ENCODE measurements at regions not wholly inside any gene's neighbourhood (a gene's known extent, or its start where the extent isn't known, plus 50 kb on each side); places are given as distances from the start of the nearest gene placed in this dataset.

DNA sequence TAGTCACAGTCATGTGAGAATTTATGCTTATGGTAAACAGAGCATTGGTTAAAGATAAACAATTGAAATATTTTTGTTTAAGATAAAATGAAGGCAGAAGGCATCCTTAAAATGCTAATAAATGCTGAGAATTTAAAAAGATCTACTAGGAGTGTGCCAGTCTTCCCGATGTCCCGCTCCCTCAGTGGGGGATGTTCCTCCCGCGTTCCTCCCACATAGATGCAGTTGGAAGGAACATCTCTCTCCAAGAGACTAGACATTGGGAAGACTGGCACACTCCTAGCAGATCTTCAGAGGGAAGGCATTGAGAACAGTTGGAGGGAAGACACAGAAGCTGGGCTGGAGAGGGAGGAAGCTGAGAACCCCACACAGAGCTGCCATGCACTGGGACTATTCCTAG lies 203.3 kb downstream of the EDN1 start:
- TF ChIP-seq, protein P1, sequence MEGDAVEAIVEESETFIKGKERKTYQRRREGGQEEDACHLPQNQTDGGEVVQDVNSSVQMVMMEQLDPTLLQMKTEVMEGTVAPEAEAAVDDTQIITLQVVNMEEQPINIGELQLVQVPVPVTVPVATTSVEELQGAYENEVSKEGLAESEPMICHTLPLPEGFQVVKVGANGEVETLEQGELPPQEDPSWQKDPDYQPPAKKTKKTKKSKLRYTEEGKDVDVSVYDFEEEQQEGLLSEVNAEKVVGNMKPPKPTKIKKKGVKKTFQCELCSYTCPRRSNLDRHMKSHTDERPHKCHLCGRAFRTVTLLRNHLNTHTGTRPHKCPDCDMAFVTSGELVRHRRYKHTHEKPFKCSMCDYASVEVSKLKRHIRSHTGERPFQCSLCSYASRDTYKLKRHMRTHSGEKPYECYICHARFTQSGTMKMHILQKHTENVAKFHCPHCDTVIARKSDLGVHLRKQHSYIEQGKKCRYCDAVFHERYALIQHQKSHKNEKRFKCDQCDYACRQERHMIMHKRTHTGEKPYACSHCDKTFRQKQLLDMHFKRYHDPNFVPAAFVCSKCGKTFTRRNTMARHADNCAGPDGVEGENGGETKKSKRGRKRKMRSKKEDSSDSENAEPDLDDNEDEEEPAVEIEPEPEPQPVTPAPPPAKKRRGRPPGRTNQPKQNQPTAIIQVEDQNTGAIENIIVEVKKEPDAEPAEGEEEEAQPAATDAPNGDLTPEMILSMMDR (conservative IDR thresholded peaks at IDR 0.05; ENCODE audit: low read depth, low read length), result no peak
- TF ChIP-seq EZH2 (IDR thresholded peaks at IDR 0.05; ENCODE audit: borderline replicate concordance, low read depth, low read length, poor library complexity, severe bottlenecking), result no peak
- ChIA-PET CTCF (no interaction called here), POLR2A (ENCODE audit: low non-redundant PET) (no interaction called here)
- Histone ChIP-seq H3K4me3 (ENCODE audit: low read depth, low read length, poor library complexity, severe bottlenecking) (no peak overlapping the region), H3K27ac (ENCODE audit: low read depth, low read length, poor library complexity, severe bottlenecking) (no peak overlapping the region), H3K36me3 (ENCODE audit: insufficient read depth, low read length, poor library complexity, severe bottlenecking) (no peaks in the 10 kb centered on the region), H3K4me1 (ENCODE audit: insufficient read depth, low read length, poor library complexity, severe bottlenecking) (no peaks in the 10 kb centered on the region), H3K9me3 (ENCODE audit: low read depth, low read length, poor library complexity, severe bottlenecking) (no peaks in the 10 kb centered on the region), H3K27me3 (replicated peaks; ENCODE audit: insufficient read depth, low read depth, low read length, poor library complexity) (no peaks in the 10 kb centered on the region)
- no TSS peak for BruUV-seq (replicated peaks)
- intact Hi-C loops (cut with micrococcal nuclease; ENCODE audit: unreplicated experiment), result no loop called here
- no peak for DNase-seq (ENCODE audit: low spot score)

GRCh38 chr6:12494161-12494560 lies 204.0 kb downstream of the EDN1 start:
- no peaks in the 10 kb centered on the region for H3K36me3 ChIP-seq (ENCODE audit: insufficient read depth, low read length, poor library complexity, severe bottlenecking)
- TF ChIP-seq EZH2 (IDR thresholded peaks at IDR 0.05; ENCODE audit: borderline replicate concordance, low read depth, low read length, poor library complexity, severe bottlenecking), result no peak
- TF ChIP-seq, protein P1 (conservative IDR thresholded peaks at IDR 0.05; ENCODE audit: low read depth, low read length), result no peak
- H3K4me1 ChIP-seq (ENCODE audit: insufficient read depth, low read length, poor library complexity, severe bottlenecking), result no peaks in the 10 kb centered on the region
- intact Hi-C loops (cut with micrococcal nuclease; ENCODE audit: unreplicated experiment), result no loop called here
- no peak for DNase-seq (ENCODE audit: low spot score)
- no peak overlapping the region for H3K4me3 ChIP-seq (ENCODE audit: low read depth, low read length, poor library complexity, severe bottlenecking)
- BruUV-seq (replicated peaks), result no TSS peak
- no peaks in the 10 kb centered on the region for H3K27me3 ChIP-seq (replicated peaks; ENCODE audit: insufficient read depth, low read depth, low read length, poor library complexity)
- ChIA-PET CTCF (no interaction called here), POLR2A (ENCODE audit: low non-redundant PET) (no interaction called here)
- no peak overlapping the region for H3K27ac ChIP-seq (ENCODE audit: low read depth, low read length, poor library complexity, severe bottlenecking)
- H3K9me3 ChIP-seq (ENCODE audit: low read depth, low read length, poor library complexity, severe bottlenecking), result no peaks in the 10 kb centered on the region

- intact Hi-C loops (cut with micrococcal nuclease; ENCODE audit: unreplicated experiment), result loop anchor here (5.0 kb wide), 1 partner anchor 845 kb away; no protein-coding TSS in a partner anchor
- CTCF ChIA-PET, result no interaction called here
- BruUV-seq (replicated peaks), result no TSS peak
Observed at GRCh38 chr6:12501990-12502389, 211.8 kb downstream of the EDN1 start.

More at GRCh38 chr6:12501990-12502389, 211.8 kb downstream of the EDN1 start:
- TF ChIP-seq, protein P1 (conservative IDR thresholded peaks at IDR 0.05; ENCODE audit: low read depth, low read length), result no peak
- TF ChIP-seq EZH2 (IDR thresholded peaks at IDR 0.05; ENCODE audit: borderline replicate concordance, low read depth, low read length, poor library complexity, severe bottlenecking), result no peak
- H3K36me3 ChIP-seq (ENCODE audit: insufficient read depth, low read length, poor library complexity, severe bottlenecking), result no peaks in the 10 kb centered on the region
- H3K9me3 ChIP-seq (ENCODE audit: low read depth, low read length, poor library complexity, severe bottlenecking), result no peaks in the 10 kb centered on the region
- POLR2A ChIA-PET (ENCODE audit: low non-redundant PET), result no interaction called here
- no peak overlapping the region for H3K4me3 ChIP-seq (ENCODE audit: low read depth, low read length, poor library complexity, severe bottlenecking)
- no peak overlapping the region for H3K27ac ChIP-seq (ENCODE audit: low read depth, low read length, poor library complexity, severe bottlenecking)
- no peak for DNase-seq (ENCODE audit: low spot score)
- no peaks in the 10 kb centered on the region for H3K27me3 ChIP-seq (replicated peaks; ENCODE audit: insufficient read depth, low read depth, low read length, poor library complexity)
- H3K4me1 ChIP-seq (ENCODE audit: insufficient read depth, low read length, poor library complexity, severe bottlenecking), result no peaks in the 10 kb centered on the region
